ENCODE measurements at regions not wholly inside any gene's neighbourhood (a gene's known extent, or its start where the extent isn't known, plus 50 kb on each side); places are given as distances from the start of the nearest gene placed in this dataset.

GRCh38 chr10:43866712-43867111, 218.0 kb upstream of the ZNF32 start:
- DNase-seq (ENCODE audit: low spot score) = peak; percentile 39
- intact Hi-C loops (cut with DNase I) = loop anchor here (5.0 kb wide), 1 partner anchor 174 kb away; no protein-coding TSS in a partner anchor

- DNase-seq (ENCODE audit: low spot score) = peak; percentile 76
- intact Hi-C loops (cut with DNase I) = loop anchor here (2.0 to 5.0 kb wide), 2 partner anchors 49 to 173 kb away; no protein-coding TSS in a partner anchor
These were observed 216.8 kb upstream of the ZNF32 start for GRCh38 chr10:43865265-43866135.

GRCh38 chr10:43864656-43865055, 216.0 kb upstream of the ZNF32 start:
- no peak for DNase-seq (ENCODE audit: low spot score)
- intact Hi-C loops (cut with DNase I) = loop anchor here (2.0 to 5.0 kb wide), 3 partner anchors 48 to 172 kb away; no protein-coding TSS in a partner anchor

GRCh38 chr10:43863859-43864591, 215.3 kb upstream of the ZNF32 start:
- peak; percentile 78 for DNase-seq (ENCODE audit: low spot score)
- intact Hi-C loops (cut with DNase I) = loop anchor here (2.0 to 5.0 kb wide), 2 partner anchors 47 to 48 kb away; no protein-coding TSS in a partner anchor

GRCh38 chr10:43863270-43863669, 214.6 kb upstream of the ZNF32 start:
- peak; percentile 54 for DNase-seq (ENCODE audit: low spot score)
- intact Hi-C loops (cut with DNase I) = loop anchor here (5.0 kb wide), 1 partner anchor 49 kb away; no protein-coding TSS in a partner anchor

- DNase-seq (ENCODE audit: low spot score) = no peak
- intact Hi-C loops (cut with DNase I) = loop anchor here (5.0 kb wide), 1 partner anchor 50 kb away; no protein-coding TSS in a partner anchor
These were observed 214.1 kb upstream of the ZNF32 start for GRCh38 chr10:43862756-43863155.

GRCh38 chr10:43861966-43862751, 213.5 kb upstream of the ZNF32 start:
- peak; percentile 49 for DNase-seq (ENCODE audit: low spot score)
- intact Hi-C loops (cut with DNase I) = loop anchor here (5.0 kb wide), 1 partner anchor 50 kb away; no protein-coding TSS in a partner anchor

- no peak for DNase-seq (ENCODE audit: low spot score)
- intact Hi-C loops (cut with DNase I) = no loop called here
These were observed 210.4 kb upstream of the ZNF32 start for GRCh38 chr10:43859016-43859525.

- no peak for DNase-seq (ENCODE audit: low spot score)
These were observed 209.2 kb upstream of the ZNF32 start for GRCh38 chr10:43857931-43858315.

GRCh38 chr10:43857206-43857930, 208.7 kb upstream of the ZNF32 start:
- peak; percentile 60 for DNase-seq (ENCODE audit: low spot score)
- intact Hi-C loops (cut with DNase I) = no loop called here

More at GRCh38 chr10:43857931-43858315, 209.2 kb upstream of the ZNF32 start:
- intact Hi-C loops (cut with DNase I) = no loop called here

GRCh38 chr10:43856299-43856698, 207.6 kb upstream of the ZNF32 start:
- intact Hi-C loops (cut with DNase I) = no loop called here
- peak; percentile 71 for DNase-seq (ENCODE audit: low spot score)

- intact Hi-C loops (cut with DNase I) = no loop called here
- peak; percentile 75 for DNase-seq (ENCODE audit: low spot score)
These were observed 207.1 kb upstream of the ZNF32 start for GRCh38 chr10:43855667-43856210.

GRCh38 chr10:43854007-43854406, 205.3 kb upstream of the ZNF32 start:
- no peak for DNase-seq (ENCODE audit: low spot score)
- intact Hi-C loops (cut with DNase I) = no loop called here

- no peak for DNase-seq (ENCODE audit: low spot score)
- intact Hi-C loops (cut with DNase I) = no loop called here
These were observed 204.7 kb upstream of the ZNF32 start for GRCh38 chr10:43853369-43853768.

- intact Hi-C loops (cut with DNase I) = no loop called here
- DNase-seq (ENCODE audit: low spot score) = peak; percentile 49
These were observed 204.0 kb upstream of the ZNF32 start for GRCh38 chr10:43852644-43853214.

- intact Hi-C loops (cut with DNase I) = no loop called here
- DNase-seq (ENCODE audit: low spot score) = peak; percentile 71
These were observed 203.5 kb upstream of the ZNF32 start for GRCh38 chr10:43852149-43852548.

GRCh38 chr10:43851030-43851429, 202.3 kb upstream of the ZNF32 start:
- intact Hi-C loops (cut with DNase I) = no loop called here
- DNase-seq (ENCODE audit: low spot score) = no peak

- DNase-seq (ENCODE audit: low spot score) = peak; percentile 70
- intact Hi-C loops (cut with DNase I) = no loop called here
These were observed 200.9 kb upstream of the ZNF32 start for GRCh38 chr10:43849551-43849950.
